GM18870 (cell line): ENCODE measurements at regions not wholly inside any gene's neighbourhood (a gene's known extent, or its start where the extent isn't known, plus 50 kb on each side); places are given as distances from the start of the nearest gene placed in this dataset.

ENCODE experiments used
- ATAC-seq: cut with Tn5 transposase; IDR thresholded peaks from one replicate; pipeline ENCODE4 v1.9.1; 2021; ENCODE audit warnings: moderate library complexity; ENCODE audit not compliant: unreplicated experiment

DNA sequence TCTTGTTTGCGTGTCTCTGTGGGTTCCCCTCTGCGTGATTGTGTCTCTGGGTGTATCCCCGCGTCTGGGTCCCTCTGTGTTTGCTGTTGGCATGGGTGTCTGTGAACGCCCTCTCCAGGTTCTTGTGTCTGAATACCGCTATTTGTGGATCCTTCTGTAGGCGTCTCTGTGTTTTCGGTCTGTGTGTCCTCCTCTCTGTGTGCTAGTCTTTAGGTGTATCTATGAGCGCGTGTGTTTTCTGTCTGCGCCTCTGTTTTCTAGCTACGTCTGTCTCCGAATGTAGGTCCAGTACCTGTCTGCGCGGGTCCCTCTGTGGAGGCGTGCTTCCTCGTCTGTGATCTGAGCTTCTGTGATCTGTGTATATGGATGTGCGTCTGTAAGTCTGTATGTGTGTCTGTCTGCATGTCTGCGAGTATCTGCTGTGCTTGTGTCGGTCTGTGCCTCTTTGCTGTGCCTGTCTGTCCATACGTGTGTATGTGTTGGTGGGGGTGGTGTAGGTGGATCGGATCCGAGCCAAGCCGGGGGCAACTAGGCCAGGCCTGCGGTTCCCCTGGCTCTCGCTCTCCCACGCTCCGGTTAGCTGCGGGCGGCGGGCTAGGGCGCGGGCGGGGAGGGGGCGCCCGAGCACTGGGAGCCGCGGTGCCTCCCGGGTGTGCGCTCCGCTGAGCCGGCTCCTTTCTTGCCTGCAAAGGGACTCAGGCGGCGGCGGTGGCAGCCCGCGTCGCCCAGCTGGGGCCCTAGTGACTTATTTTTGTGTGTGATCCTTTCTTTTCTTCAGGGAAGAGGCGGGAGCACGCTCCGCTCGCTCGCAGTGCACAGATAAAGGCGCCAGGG lies 105.3 kb upstream of the E2F8 start:
- no peak for ATAC-seq

DNA sequence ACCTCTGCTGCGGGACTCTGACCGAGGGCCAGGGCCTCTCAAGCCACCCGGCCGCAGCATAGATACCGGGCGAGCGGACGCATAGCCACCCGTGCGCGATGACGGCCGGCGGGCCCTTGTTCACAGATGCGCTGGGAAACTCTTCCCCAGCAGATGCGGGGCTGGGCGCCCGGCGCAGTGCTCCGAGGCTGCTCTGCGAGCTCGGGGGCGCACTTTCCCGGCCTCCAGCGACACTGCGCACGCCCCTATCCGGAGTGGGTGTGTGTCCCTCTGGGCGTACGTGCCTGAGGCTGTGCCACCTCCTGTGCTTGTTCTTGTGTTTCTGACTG lies 104.7 kb upstream of the E2F8 start:
- ATAC-seq: no peak

DNA sequence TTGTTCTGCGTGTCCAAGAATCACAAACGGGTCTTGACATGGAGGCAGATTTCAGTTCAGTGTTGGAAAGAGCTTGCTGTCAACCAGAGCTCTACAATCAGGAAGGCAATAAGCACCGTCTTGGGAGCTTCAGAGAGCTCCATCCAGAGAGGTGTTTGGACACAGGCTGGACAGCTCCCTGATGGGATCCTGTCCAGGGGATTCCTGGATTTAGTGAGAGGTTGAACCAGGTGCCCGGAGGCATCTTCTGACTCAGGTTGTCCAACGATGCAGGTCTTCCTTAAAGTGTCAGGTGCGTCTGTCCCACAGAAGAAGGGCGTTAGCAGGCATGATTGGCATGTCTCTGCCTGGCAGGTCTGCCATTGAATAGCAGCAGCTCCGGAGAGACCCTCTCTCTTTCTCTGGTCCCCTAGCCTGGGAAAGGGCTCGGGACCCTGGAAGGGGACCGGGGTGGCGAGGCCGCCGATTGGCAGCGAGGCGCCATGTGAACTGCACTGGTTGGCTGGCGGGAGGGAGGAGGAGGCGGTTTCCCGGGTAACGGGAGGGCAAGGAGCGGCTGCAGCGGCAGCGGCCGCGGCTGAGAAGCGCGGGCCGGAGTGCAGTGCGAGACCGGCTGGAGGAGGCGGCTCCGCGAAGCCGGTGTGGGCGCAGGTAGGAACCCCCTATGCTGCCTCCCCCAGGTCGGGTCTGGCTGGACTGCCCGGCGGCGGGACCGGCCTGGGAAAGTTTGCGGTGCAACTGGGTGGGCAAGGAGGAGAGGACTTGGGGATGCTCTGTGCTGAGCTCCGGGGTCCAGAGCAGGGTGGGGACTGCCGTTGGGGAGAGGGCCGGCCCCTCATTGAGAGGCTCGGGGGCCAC lies 104.1 kb upstream of the E2F8 start:
- ATAC-seq: no peak

DNA sequence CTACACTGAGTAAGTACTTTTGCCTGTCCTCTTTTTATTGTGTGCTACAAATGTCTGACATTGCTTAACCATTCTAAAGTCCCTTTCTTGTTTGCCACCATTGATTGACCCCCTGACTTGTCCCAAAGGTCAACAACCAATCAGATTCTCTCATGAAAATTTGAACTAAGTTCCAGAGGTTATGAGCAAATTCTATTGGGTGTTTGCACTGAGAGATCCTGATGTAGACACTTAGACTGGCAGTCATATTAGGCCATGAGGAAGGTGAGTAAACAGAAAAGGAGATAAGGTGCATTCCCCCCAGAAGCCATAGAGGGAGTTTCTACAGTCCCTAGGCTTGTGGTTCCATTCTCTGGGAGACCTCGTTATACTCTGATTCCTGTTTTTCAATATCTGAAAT lies 101.3 kb upstream of the E2F8 start:
- ATAC-seq: no peak

DNA sequence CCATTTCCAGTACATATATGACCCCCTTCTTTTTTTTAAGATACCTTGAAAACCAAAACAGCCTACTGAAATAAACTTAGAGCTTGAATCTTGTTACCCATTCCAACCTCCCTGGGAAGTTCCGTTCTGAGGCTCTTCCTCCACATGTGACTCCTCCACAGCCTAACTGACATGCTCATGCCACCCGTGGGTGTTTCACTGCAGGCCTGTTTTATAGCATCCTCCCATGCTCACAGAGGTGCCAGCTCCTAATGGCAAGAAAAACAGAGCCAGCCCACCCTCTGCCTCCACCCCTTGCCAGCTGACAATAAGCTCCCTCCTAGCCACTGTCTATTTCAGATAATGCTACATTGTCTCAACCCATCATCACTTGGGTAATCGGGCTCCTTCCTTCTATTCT lies 97.6 kb upstream of the E2F8 start:
- ATAC-seq: no peak

GRCh38 chr11:19337779-19338178 lies 97.0 kb upstream of the E2F8 start:
- no peak for ATAC-seq

DNA sequence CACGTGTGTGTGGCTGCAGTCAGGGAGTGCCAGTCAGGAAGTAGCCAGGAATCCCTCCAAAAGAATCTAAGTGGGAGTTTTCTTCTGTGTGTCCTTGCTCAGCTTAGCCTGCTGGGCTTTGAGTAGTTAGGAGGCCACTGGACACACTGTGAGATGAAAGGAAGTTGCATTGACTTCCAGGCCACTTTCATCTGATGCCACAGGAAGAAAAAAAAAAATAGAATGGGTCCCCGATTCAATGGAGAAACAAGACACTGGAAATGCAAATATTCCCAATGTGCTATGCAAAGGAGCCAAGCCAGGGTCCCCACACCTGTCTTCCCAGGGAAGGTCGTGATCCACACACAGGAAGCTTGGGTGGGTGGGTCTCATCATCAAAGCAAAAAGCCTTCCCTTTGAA lies 95.6 kb upstream of the E2F8 start:
- ATAC-seq: no peak

DNA sequence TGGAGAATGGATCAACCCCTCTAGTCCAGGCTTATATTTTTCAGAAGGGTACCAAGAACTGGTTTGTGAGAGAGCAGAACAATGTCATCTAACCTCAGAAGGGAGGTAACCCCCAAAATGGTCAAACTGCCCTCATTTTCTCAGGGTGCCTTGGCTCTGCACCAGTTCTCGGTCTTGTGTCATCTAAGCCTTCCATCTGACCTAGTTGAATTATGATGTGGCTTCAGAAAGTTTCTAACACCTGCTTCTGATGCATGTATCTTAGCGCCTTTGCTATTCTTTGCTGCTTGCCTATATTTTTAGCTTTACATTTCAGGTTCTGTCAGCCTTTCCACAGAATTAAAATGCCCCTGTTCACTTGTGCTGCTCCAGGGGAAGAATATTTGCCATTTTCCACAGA lies 91.7 kb upstream of the E2F8 start:
- ATAC-seq: peak; percentile 92

DNA sequence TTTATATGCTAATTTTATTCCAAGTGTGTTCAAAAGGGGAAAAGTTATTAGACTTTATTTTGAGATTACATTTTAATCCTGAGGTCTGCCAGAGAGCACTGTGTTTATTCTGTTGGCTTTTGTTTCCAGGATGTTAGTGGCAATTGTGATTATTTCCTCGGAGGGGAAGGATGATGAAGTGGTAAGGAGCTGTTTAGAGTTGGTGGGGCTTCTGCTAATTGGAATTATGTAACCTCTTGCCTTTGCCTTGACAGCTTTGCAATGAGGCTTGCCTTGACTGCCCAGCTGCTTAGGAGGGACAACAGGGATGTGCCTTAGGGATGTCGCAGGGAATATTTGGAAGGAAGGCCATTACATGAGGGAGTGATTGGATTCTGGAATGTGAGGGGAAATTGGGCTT lies 89.7 kb upstream of the E2F8 start:
- ATAC-seq: no peak

DNA sequence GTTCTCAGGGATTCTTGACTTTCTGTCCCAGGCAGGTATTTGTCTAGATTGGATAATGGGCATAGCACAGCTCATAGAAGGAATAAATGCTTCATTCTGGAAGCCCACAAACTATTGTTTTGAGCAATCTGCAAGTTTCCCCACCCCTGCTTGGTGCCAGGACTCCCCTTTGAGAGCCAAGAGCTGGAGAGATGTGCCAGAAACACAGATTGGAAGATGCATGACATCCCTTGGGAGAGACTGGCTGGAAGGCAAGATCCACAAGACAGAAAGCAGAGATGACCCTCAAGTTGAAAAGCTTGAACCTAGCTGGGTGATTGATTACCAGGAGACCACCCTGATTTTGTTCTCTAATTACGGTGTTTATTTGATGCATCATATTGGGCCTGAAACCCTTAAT lies 89.2 kb upstream of the E2F8 start:
- ATAC-seq: no peak

DNA sequence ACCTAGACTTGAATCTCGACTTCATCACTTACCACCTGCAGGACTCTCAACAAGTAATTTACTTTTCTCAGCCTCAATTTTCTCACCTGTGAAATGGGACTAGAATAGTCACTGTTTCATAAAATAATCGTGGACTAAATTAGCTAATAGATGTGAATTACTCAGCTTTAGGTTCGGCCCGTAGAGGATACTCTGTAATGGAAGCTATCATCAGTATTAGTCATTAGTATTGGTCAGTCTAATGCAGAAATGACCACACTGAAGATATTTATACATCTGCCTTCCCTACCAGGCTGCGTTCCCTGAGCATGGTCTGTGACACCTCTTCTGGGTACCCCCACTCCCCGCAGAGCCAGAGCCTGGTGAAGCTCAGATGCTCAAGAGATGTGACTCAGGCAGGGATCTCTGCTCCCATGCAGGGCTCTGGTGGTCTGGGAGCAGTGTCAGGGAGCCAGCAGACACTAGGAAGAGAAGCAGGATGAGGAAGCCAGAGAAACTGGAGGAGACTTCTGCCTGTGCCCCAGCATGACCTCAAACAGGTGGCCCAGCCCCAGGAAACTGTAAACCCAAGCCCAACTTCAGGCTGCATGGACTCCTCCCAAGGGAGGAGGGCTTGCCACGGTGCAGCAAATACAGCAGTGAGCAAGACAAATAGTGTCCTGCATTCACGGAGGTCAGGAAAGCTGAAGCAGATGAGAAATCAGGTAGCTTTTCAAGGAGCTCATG lies 88.0 kb upstream of the E2F8 start:
- ATAC-seq: no peak

DNA sequence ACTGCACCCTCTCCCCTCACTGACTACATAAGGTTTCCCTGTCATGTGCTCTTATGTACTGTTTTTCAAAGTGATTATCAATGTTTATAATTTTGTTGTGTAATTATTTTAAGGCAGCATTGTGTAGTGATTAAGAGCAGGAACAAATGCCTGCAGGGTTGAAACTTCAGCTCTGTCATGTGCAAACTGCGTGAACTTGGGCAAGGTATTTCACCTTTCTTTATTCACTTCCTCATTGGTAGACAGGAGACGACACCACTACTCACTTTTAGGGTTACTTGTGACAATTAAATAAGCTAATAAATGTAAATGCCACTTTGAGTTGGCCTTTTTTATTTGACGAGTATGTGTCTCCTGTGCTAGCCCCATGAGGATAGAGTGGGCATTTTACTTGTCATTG lies 86.5 kb upstream of the E2F8 start:
- no peak for ATAC-seq

- no peak for ATAC-seq
These were observed 85.8 kb upstream of the E2F8 start for GRCh38 chr11:19326499-19326898.

GRCh38 chr11:19323502-19323901 lies 82.8 kb upstream of the E2F8 start:
- ATAC-seq: no peak

DNA sequence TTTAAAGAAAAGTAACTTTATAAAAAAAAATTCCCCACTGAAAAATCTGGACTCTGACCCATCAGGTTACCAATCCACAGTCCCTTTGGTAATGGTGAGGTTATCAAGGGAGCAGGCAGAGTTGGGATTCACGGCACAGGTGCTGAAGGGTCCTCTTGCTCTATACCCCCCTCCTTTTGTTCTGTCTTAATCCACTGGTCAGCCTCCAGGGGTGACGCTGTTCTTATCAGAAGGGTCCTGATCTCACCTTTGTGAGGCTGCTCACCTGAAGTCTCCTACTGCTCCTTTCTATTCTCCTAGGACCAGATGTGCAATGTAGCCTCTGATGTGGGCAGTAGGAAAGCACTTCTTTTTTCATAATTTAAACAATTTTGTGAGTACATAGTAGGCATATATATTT lies 80.6 kb upstream of the E2F8 start:
- no peak for ATAC-seq

- no peak for ATAC-seq
These were observed 80.1 kb upstream of the E2F8 start for GRCh38 chr11:19320827-19321226.

- ATAC-seq: no peak
These were observed 75.7 kb upstream of the E2F8 start for GRCh38 chr11:19316434-19316833.

GRCh38 chr11:19315511-19315910 lies 74.8 kb upstream of the E2F8 start:
- ATAC-seq: no peak

- ATAC-seq: no peak
These were observed 72.4 kb upstream of the E2F8 start for GRCh38 chr11:19313140-19313539.

- ATAC-seq: no peak
These were observed 70.7 kb upstream of the E2F8 start for GRCh38 chr11:19311308-19312030.

DNA sequence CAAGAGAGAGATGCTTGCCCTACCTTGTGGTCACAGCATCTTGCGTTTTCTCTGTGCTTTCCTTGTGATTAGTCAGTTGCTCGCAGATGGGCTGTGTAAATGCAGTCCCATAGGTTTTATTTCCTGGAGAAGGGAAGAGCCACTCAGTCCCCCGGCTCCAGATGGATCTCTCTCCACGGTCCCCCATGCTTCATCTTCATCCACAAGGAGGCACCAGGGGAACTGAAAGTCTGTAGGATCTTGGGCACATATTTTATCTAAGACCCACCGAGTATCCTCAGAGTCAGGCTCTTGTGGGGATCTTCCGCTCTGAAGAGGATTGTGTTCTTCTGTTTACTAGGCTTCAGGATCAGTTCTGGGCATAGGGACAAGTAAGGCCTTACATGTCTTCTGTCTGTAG lies 66.8 kb upstream of the E2F8 start:
- ATAC-seq: no peak
